WI38 (cell line): ENCODE measurements at regions not wholly inside any gene's neighbourhood (a gene's known extent, or its start where the extent isn't known, plus 50 kb on each side); places are given as distances from the start of the nearest gene placed in this dataset.

Experiments
- H3K4me3 ChIP-seq: 2 replicates; pipeline ENCODE4 v1.5.1; 2011; ENCODE audit warnings: low read depth, mild to moderate bottlenecking, control low read depth, low read length
- CTCF ChIP-seq: IDR thresholded peaks from 2 replicates; pipeline ENCODE4 v1.5.1; 2012; ENCODE audit warnings: low read depth, mild to moderate bottlenecking, control low read depth, low read length

- no peak for TF ChIP-seq CTCF
- no peak overlapping the region for H3K4me3 ChIP-seq
These were observed 177.3 kb upstream of the DDHD1 start for GRCh38 chr14:53330441-53330840.

GRCh38 chr14:53328841-53329240 is 175.7 kb upstream of the DDHD1 start:
- H3K4me3 ChIP-seq: no peak overlapping the region
- no peak for TF ChIP-seq CTCF

- TF ChIP-seq CTCF: no peak
- no peak overlapping the region for H3K4me3 ChIP-seq
These were observed 174.6 kb upstream of the DDHD1 start for GRCh38 chr14:53327716-53328115.

- H3K4me3 ChIP-seq: no peak overlapping the region
- TF ChIP-seq CTCF: peak; percentile 17; the same call in 1 of the 2 replicates
These were observed 172.2 kb upstream of the DDHD1 start for GRCh38 chr14:53325176-53325806.

- TF ChIP-seq CTCF: no peak
These were observed 163.4 kb upstream of the DDHD1 start for GRCh38 chr14:53316504-53316903.

GRCh38 chr14:53310412-53310811 is 157.3 kb upstream of the DDHD1 start:
- no peak overlapping the region for H3K4me3 ChIP-seq
- no peak for TF ChIP-seq CTCF

More at GRCh38 chr14:53316504-53316903, 163.4 kb upstream of the DDHD1 start:
- no peak overlapping the region for H3K4me3 ChIP-seq

- no peak for TF ChIP-seq CTCF
- H3K4me3 ChIP-seq: no peak overlapping the region
These were observed 153.8 kb upstream of the DDHD1 start for GRCh38 chr14:53306911-53307310.
